Heart right ventricle (tissue), 16 donors: ENCODE measurements at regions not wholly inside any gene's neighbourhood (a gene's known extent, or its start where the extent isn't known, plus 50 kb on each side); places are given as distances from the start of the nearest gene placed in this dataset.

Experiments used
- ATAC-seq, 8 donors: fragments of 200-7000 bp; cut with Tn5 transposase; one replicate each; pipeline ENCODE4 v1.9.1; 2020; ENCODE audit warnings: mild to moderate bottlenecking in 8 of 8, moderate library complexity in 8 of 8, moderate number of reproducible peaks in 1 of 8
- DNase-seq, 2 donors: peaks; one replicate each; pipeline ENCODE4 v3.0.0-alpha.2; 2020
- H3K27ac ChIP-seq, 10 donors: fragments of 200-600 bp; sonication (generic) in 2 of 10; one replicate each; pipeline versions ENCODE4 v1.5.0 to v1.8.0; 2020 to 2022; ENCODE audit warnings: mild to moderate bottlenecking in 3 of 10
- H3K27me3 ChIP-seq, 7 donors: fragments of 200-600 bp; one replicate each; pipeline ENCODE4 v1.8.0; 2021 to 2022; ENCODE audit warnings: mild to moderate bottlenecking in 2 of 7
- H3K36me3 ChIP-seq, 9 donors: fragments of 200-600 bp; sonication (generic) in 1 of 9; one replicate each; pipeline versions ENCODE4 v1.5.0 to v1.8.0; 2020 to 2022; ENCODE audit warnings: mild to moderate bottlenecking in 2 of 9
- H3K4me1 ChIP-seq, 9 donors: fragments of 200-600 bp; sonication (generic) in 1 of 9; one replicate each; pipeline versions ENCODE4 v1.5.0 to v1.8.0; 2020 to 2022; ENCODE audit warnings: mild to moderate bottlenecking in 4 of 9
- H3K4me3 ChIP-seq, 10 donors: fragments of 200-600 bp; sonication (generic) in 2 of 10; one replicate each; pipeline versions ENCODE4 v1.5.0 to v1.8.0; 2020 to 2022; ENCODE audit warnings: mild to moderate bottlenecking in 7 of 10, moderate library complexity in 2 of 10
- H3K9me3 ChIP-seq, 11 donors: fragments of 200-600 bp in 10 of 11; sonication (generic) in 2 of 11; one replicate each; pipeline versions ENCODE4 v1.5.0 to v1.8.0; 2013 to 2022; ENCODE audit warnings: mild to moderate bottlenecking in 2 of 11, control low read depth in 1 of 11, moderate library complexity in 1 of 11
- WGBS, 2 donors: extraction: QIAGEN DNeasy Blood & Tissue Kit; methylation state at CpG; one replicate each; pipeline ENCODE4 v1.1.7; 2013; ENCODE audit warnings: inconsistent platforms in 1 of 2; 5-methylcytosine and 5-hydroxymethylcytosine counted together
- intact Hi-C, 10 donors: fragments of 100-400 bp; cut with DNase I; formaldehyde crosslinking; loops; one replicate each; pipeline versions ENCODE4 v1.11.1 to v1.14.2; 2022
- TF ChIP-seq, protein P1 (sequence below), 9 donors: fragments of 200-600 bp; sonication (generic) in 2 of 9; IDR thresholded peaks; one replicate each; pipeline versions ENCODE4 v1.5.0 to v1.8.0; 2021 to 2022; ENCODE audit warnings: antibody characterized with exemption in 9 of 9, mild to moderate bottlenecking in 5 of 9, moderate library complexity in 1 of 9
- donor health status: Arrhythmogenic right ventricular cardiomyopathy.
- donor health status: ischemic (EF 13 %, LVEDD 7.1; RV severe dilation, severe dysfunction).
- donor health status: healthy with polysubstance abuse.
- donor health status: DM: no; HTN: yes; CAD: no.
- donor health status: DM: no; HTN: no; CAD: no.
- donor health status: ischemic (EF 25% LVEDD 6.9; RV normal size, moderate dysfunction).
- donor health status: ischemic (EF 25% LVEDD 5.7; RV mildly dilated, moderate dysfunction).
- donor health status: healthy.
- donor health status: DM: yes; HTN: yes; CAD: no.
- donor health status: Ischemic cardiomyopathy.
- donor health status: ischemic (EF 35%, LVEDD 5.7; RV mildly dilated, moderate dysfunction).
- donor health status: nonischemic (EF 11% LVEDD 7.7; RV severe dilation, severe dysfunction).
- donor health status: DM: yes; HTN: yes; CAD: no.
- donor health status: PGD.
- donor health status: ischemic (EF 29% LVEDD 5.4; RV normal size, mild dysfunction).
- donor health status: nonischemic (EF 23%, LVEDD 6.1; RV moderate dilation, normal function).

DNA sequence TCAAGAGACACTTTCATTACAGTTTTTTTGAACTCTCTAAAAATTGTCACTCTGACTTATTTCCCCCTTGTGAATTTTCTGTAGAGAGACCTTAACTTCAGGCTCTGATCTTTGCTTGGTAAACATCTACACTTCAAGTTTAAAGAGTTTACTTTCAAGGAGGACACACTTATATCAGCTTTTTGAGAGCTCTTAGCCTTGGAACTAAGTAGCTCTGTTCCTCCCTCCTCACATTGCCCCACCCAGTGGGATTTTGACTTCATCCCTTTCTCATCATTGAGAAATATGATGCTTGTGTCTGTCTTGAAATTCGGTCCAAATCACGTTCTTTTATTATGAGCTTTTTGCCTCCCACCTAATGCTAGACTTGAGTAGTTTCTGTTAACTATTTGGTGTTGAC lies 433.4 kb upstream of the MEIS1 start:
- 71 to 85% methylated on average over 2 of the region's 2 CpGs for WGBS, 2 donors
- TF ChIP-seq, protein P1, sequence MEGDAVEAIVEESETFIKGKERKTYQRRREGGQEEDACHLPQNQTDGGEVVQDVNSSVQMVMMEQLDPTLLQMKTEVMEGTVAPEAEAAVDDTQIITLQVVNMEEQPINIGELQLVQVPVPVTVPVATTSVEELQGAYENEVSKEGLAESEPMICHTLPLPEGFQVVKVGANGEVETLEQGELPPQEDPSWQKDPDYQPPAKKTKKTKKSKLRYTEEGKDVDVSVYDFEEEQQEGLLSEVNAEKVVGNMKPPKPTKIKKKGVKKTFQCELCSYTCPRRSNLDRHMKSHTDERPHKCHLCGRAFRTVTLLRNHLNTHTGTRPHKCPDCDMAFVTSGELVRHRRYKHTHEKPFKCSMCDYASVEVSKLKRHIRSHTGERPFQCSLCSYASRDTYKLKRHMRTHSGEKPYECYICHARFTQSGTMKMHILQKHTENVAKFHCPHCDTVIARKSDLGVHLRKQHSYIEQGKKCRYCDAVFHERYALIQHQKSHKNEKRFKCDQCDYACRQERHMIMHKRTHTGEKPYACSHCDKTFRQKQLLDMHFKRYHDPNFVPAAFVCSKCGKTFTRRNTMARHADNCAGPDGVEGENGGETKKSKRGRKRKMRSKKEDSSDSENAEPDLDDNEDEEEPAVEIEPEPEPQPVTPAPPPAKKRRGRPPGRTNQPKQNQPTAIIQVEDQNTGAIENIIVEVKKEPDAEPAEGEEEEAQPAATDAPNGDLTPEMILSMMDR (IDR thresholded peaks at IDR 0.05), result no peak
- Histone ChIP-seq H3K27ac (no peak overlapping the region), H3K4me1 (no peaks in the 10 kb centered on the region), H3K36me3 (no peaks in the 10 kb centered on the region), H3K9me3 (no peaks in the 10 kb centered on the region), H3K4me3 (no peak overlapping the region), H3K27me3 (no peaks in the 10 kb centered on the region)
- intact Hi-C loops, result no loop called here
- ATAC-seq, result no peak
- no peak for DNase-seq

DNA sequence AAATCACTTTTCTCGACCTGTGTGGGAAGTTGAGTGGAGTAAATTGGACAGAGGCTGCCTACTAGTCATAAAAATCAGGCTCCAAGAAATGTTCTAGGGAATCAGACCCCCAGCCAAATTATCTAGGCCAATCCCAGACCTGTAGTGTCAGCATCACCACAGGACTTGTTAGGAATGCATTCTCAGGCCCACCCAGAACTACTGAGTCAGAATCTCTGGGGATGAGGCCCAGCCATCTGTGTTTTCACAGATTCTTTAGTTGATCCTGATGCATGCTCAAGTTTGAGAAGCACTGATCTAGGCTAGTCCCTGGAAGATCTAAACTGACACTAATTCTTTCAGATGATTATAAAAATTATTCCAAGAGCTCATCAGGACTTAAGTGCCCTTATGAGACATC lies 434.0 kb upstream of the MEIS1 start:
- no peak for DNase-seq
- Histone ChIP-seq H3K27me3 (no peaks in the 10 kb centered on the region), H3K9me3 (no peaks in the 10 kb centered on the region), H3K27ac (no peak overlapping the region), H3K4me1 (no peaks in the 10 kb centered on the region), H3K36me3 (no peaks in the 10 kb centered on the region), H3K4me3 (no peak overlapping the region)
- TF ChIP-seq, protein P1 (IDR thresholded peaks at IDR 0.05), result no peak
- intact Hi-C loops, result no loop called here
- ATAC-seq, result peak in 1 of 8 donors; percentile 29
- WGBS, 2 donors, result 70 to 83% methylated on average over 1 of the region's 1 CpG

DNA sequence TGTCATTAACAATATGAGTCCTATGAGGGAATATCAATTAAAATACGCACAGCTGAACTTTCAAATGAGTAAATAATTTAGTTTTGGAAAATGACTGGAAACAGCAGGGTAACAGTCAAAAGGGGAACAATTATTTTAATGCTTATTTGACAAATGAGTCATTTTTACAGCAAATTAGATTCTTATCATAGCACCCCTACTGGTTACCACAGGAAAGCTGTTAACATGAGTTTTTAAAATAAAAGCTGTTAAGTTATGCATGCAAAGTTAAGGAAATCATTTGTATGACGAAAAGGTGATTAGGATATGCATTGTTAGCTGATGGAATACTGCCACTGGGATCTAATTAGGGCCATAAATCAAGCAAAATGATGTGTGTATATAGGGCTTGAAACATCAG lies 435.1 kb upstream of the MEIS1 start:
- WGBS, 2 donors, result 34 to 48% methylated on average over 2 of the region's 2 CpGs
- Histone ChIP-seq H3K27ac (no peak overlapping the region), H3K36me3 (no peaks in the 10 kb centered on the region), H3K4me3 (no peak overlapping the region), H3K4me1 (no peaks in the 10 kb centered on the region), H3K9me3 (no peaks in the 10 kb centered on the region), H3K27me3 (peaks cover 0 to 9% (median 0%) of the 10 kb centered on the region in 7 donors)
- TF ChIP-seq, protein P1 (IDR thresholded peaks at IDR 0.05), result no peak
- ATAC-seq, result no peak
- intact Hi-C loops, result no loop called here
- DNase-seq, result no peak

DNA sequence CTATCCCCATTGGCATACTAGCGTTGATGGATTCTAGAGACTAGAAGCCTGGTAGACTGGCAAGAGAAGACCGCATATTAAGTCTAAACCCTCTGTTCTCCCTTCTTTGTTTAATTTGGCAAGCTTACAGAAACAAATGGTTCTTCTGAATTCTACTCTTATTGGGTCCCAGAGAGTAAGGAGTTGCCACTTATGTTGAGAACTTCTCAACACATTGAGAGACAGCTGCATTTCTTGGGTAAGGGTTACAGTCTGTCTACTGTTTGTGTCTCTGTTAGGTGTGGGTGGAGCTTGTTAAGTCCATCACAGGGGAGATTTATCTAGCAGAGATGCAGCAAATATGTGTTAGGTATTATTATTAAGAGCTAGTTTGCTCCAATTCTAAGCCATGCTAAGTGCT lies 435.8 kb upstream of the MEIS1 start:
- no peaks in the 10 kb centered on the region for H3K36me3 ChIP-seq
- ATAC-seq (no peak), DNase-seq (no peak)
- TF ChIP-seq, protein P1 (IDR thresholded peaks at IDR 0.05), result no peak
- H3K4me3 ChIP-seq, result no peak overlapping the region
- H3K27ac ChIP-seq, result no peak overlapping the region
- H3K4me1 ChIP-seq, result no peaks in the 10 kb centered on the region
- intact Hi-C loops, result no loop called here
- WGBS, 2 donors, result 87% methylated on average over 2 of the region's 2 CpGs
- no peaks in the 10 kb centered on the region for H3K9me3 ChIP-seq
- peaks cover 0 to 9% (median 0%) of the 10 kb centered on the region in 7 donors for H3K27me3 ChIP-seq

DNA sequence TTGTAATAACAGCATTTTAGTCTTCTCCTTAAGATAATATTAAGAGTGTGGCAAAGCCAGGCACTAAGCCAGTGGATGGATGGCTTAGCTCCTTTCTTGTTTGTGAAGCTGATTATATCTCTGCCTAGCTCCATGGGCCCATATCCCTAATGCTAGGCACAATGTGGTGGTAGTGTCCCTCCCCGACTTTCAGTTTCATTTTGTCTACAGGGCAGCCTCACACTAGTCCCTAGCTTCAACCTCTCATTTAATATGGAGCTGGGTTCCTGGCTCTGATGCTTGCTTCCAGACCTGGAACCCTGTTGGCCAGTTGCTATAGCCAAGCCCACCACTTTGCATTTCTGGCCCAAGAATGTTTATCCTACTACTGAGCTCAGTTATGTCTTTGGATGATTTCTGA lies 437.0 kb upstream of the MEIS1 start:
- 0 to 62% methylated on average over 1 of the region's 1 CpG for WGBS, 2 donors

More for the DNA sequence above, 437.0 kb upstream of the MEIS1 start:
- H3K36me3 ChIP-seq, result no peaks in the 10 kb centered on the region
- no peaks in the 10 kb centered on the region for H3K4me1 ChIP-seq
- no peaks in the 10 kb centered on the region for H3K9me3 ChIP-seq
- no peak overlapping the region for H3K27ac ChIP-seq
- intact Hi-C loops, result no loop called here
- ATAC-seq, result no peak
- peaks cover 0 to 9% (median 0%) of the 10 kb centered on the region in 7 donors for H3K27me3 ChIP-seq
- DNase-seq, result no peak
- TF ChIP-seq, protein P1 (IDR thresholded peaks at IDR 0.05), result no peak
- no peak overlapping the region for H3K4me3 ChIP-seq
